ENCODE measurements at regions not wholly inside any gene's neighbourhood (a gene's known extent, or its start where the extent isn't known, plus 50 kb on each side); places are given as distances from the start of the nearest gene placed in this dataset.
"Not testable (repeated sequence)": the region's sequence is repeated elsewhere in the genome, so short reads cannot be mapped to it uniquely, and the experiment has no call there.

DNA sequence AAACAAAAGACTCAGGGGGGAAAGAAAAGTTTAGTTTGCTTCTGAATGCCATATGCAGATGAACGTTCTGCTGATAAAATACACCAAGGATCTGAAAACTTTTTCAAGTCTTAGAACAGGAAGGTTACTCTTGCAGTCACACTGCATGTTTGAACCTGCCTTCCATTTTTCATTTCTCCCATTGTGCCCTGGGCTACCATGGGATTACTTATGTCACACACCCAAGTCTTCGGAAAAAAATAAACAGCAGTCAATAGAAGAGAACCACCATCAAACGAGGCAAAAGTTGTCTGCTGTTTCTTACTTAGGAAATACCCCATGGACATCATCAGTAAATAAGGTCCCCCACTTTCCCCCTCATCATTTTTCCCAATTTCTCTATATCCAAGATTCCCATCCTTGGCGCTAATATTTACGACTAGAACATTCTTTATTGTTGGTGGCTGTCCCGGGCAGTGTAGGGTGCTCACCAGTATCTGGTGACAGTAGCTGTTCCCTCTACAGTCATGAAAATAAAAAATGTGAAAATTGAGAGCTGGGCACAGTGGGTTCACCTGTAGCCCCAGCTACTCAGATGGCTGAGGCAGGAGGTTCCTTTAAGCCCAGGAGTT, 202.5 kb downstream of the BCAS1 start:
- no peak for ATAC-seq (ENCODE audit: low FRiP score)
- H3K36me3 ChIP-seq (ENCODE audit: control insufficient read depth in 1 of 2, insufficient read depth in 2 of 2, low read length in 1 of 2) = no peaks in the 10 kb centered on the region
- no peak overlapping the region for H3K4me3 ChIP-seq (ENCODE audit: low read length in 2 of 2)
- DNase-seq = no peak
- H3K27me3 ChIP-seq (ENCODE audit: control insufficient read depth in 1 of 2, insufficient read depth in 2 of 2, low read length in 1 of 2) = no peaks in the 10 kb centered on the region
- no peaks in the 10 kb centered on the region for H3K9me3 ChIP-seq (ENCODE audit: control insufficient read depth, low read length)
- 77 to 82% methylated on average over 6 of the region's 6 CpGs for WGBS, 2 donors
- no peak overlapping the region for H3K27ac ChIP-seq (ENCODE audit: low read depth in 1 of 2, low read length in 2 of 2)
- no peaks in the 10 kb centered on the region for H3K4me1 ChIP-seq (ENCODE audit: control insufficient read depth in 1 of 2, insufficient read depth in 2 of 2, low read length in 2 of 2)
- intact Hi-C loops (cut with DNase I) = loop anchor here in 1 of 2 donors (10.0 kb wide), 1 partner anchor 93 kb away; no protein-coding TSS in a partner anchor

DNA sequence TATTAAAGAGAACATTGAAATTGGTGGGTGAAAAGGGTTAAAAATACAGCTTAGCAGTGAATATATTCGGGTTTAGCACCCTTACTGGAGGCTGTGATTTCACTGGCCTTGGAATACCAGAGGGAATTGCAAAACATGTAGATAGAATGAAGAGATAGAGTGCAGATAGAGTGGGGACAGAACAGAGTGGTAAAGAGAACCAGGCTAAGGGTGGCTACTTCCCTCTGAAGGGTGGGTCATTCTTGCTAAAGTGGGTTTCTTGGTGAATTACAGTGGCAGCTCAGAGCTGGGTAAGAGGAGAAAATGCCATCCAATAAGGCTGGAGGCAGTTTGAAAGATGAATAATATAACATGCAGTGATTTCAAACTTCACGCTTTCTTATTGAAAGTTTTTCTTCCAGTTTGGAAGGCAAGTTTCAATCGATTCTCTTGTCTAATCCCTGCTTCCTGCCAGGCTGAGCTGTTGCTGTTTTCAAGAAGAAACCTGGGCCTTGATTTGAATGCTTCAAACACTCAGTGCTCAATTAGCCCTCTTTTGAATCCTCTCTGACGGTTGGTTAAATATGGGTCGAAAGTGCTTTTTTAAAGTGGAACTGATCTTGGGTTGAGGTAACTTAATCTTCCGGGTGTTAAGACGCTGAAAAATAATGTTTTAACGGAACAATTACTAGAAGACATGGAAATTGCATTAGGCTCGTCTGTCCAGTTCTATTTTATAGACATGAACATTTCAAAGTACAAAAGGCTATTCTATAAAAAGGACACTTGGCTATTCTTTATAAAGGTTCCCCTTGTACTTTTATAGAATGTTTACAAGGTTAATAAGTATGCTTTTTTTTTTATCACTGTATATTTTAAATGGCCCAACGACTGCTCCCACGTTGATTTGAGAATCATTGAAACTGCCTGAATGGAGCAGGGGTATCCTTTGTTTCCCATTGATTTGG, 203.3 kb downstream of the BCAS1 start:
- DNase-seq (no peak), ATAC-seq (ENCODE audit: low FRiP score) (peak; percentile 66)
- Histone ChIP-seq H3K27me3 (ENCODE audit: control insufficient read depth in 1 of 2, insufficient read depth in 2 of 2, low read length in 1 of 2) (no peaks in the 10 kb centered on the region), H3K9me3 (ENCODE audit: control insufficient read depth, low read length) (no peaks in the 10 kb centered on the region), H3K36me3 (ENCODE audit: control insufficient read depth in 1 of 2, insufficient read depth in 2 of 2, low read length in 1 of 2) (no peaks in the 10 kb centered on the region), H3K27ac (ENCODE audit: low read depth in 1 of 2, low read length in 2 of 2) (no peak overlapping the region), H3K4me1 (ENCODE audit: control insufficient read depth in 1 of 2, insufficient read depth in 2 of 2, low read length in 2 of 2) (no peaks in the 10 kb centered on the region), H3K4me3 (ENCODE audit: low read length in 2 of 2) (no peak overlapping the region)
- 60 to 67% methylated on average over 11 of the region's 11 CpGs for WGBS, 2 donors
- intact Hi-C loops (cut with DNase I) = loop anchor here in 1 of 2 donors (10.0 kb wide), 1 partner anchor 92 kb away; no protein-coding TSS in a partner anchor

DNA sequence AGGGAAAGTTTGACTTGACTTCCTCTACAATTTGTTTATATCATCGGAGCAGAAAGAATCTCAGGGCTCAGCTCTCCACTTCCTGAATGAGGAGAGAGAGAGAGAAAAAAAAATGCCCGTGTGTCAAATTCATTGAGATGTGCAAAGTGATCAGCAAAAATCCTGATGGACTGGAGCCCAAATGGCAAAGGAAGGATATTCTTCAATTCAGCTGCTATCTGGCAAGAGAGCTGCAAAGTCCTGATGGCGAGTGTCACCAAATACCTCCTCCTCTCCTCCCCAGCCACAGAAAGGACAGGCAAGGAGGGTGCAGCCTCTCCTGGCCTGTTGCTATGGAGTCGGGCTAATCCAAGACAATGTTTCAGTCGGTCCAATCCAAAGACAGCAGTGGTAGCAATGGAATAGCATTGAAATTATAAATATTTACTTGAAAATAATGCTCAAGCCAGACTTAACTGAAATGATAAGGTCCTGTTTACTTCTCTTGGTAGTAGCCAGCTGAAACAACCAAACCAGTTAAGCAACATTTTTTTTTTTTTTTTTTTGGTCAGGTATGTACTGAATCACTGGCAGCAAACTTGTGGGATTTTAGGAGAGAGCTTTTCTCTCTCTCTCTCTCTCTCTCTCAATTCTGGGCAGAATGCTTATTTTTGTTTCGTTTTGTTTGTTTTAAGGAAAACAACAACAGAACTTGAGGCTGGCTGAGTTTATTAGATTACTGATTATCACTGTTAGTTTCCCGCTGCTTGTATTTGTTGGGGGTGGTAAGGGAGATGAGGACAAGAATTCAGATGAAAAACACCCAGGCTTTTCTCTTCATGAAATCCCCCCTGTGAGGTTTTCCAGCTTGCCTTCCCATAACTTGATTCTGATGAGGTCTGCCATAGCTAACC, 204.2 kb downstream of the BCAS1 start:
- no peaks in the 10 kb centered on the region for H3K9me3 ChIP-seq (ENCODE audit: control insufficient read depth, low read length)
- DNase-seq (no peak), ATAC-seq (ENCODE audit: low FRiP score) (no peak)
- no peak overlapping the region for H3K4me3 ChIP-seq (ENCODE audit: low read length in 2 of 2)
- intact Hi-C loops (cut with DNase I) = loop anchor here in 1 of 2 donors (10.0 kb wide), 1 partner anchor 91 kb away; no protein-coding TSS in a partner anchor
- no peaks in the 10 kb centered on the region for H3K4me1 ChIP-seq (ENCODE audit: control insufficient read depth in 1 of 2, insufficient read depth in 2 of 2, low read length in 2 of 2)
- H3K36me3 ChIP-seq (ENCODE audit: control insufficient read depth in 1 of 2, insufficient read depth in 2 of 2, low read length in 1 of 2) = no peaks in the 10 kb centered on the region
- no peaks in the 10 kb centered on the region for H3K27me3 ChIP-seq (ENCODE audit: control insufficient read depth in 1 of 2, insufficient read depth in 2 of 2, low read length in 1 of 2)
- 28 to 31% methylated on average over 7 of the region's 7 CpGs for WGBS, 2 donors
- no peak overlapping the region for H3K27ac ChIP-seq (ENCODE audit: low read depth in 1 of 2, low read length in 2 of 2)

DNA sequence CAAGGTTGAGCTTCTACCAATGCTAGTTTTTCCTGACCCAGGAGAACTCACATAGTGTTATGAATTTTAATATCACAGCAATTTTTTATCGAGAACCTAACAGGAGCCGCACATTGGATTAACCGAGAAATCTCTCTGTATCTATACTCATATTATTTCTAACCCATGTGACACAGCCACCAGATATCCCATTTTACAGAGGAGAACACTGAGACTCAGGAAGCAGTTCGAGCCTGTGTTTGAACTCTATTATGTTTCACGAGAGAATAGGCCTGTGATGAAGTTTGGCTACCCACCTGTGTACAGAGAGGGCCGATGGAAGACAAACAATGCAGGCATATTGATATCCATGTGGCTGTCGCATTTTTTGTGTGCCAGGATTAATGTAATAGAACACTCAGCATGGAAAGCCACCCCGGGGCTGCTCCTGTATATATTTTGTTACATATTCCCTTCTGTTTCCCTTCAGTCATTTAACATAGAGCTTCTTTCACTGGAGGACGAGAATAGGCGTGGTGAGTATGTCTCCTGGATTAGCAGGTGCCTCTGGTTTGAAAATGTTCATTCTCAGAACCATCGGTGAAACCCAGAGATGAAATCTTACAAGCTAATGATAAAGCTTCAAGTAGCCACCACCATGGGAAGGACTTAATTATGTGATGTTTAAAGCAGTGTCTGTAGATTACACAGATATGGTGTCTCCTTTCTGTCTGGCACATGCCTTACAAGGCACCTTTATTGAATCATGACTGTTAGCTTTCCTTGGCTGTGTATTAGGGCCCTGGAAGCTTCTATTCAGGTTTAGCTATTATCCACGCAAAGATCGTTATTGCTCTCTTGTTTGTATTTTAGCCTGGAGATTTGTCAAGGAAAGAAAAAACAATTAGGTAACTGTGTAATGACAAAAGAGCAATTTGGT, 205.4 kb downstream of the BCAS1 start:
- H3K4me3 ChIP-seq (ENCODE audit: low read length in 2 of 2) = not testable (repeated sequence)

DNA sequence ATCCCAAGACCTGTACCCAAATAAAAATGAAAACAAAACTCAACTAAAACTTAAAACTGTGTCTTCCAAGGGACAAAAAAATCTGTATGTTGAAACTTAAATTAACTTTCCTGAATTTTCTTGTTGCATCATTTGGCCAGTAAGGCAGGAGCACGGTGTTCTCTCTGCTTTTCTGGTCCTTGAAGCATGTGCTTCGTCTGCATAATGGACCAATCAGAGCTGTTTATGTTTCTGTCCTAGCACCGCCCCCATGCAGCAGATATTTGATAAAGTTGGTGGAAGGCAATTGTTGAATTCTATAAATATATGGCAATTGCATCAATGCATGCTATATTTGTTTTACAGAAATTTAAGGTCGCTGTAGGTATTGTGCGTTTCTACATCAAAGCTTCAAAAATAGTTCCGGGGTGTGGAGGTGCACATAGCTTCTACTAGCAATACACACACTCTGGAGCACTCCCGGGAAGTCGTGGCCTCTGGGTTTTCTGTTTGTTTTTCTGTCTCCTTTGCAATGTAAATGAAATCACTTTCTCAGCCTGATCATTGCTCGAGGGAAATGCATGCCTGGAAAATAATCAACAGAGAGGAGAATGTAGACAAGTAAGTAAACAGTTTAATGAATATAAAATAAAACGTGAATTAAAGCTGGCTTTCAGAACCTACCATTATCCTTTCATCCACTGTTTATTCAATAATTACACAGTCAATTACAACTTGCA, 206.3 kb downstream of the BCAS1 start:
- not testable (repeated sequence) for H3K4me1 ChIP-seq (ENCODE audit: control insufficient read depth in 1 of 2, insufficient read depth in 2 of 2, low read length in 2 of 2); ATAC-seq (ENCODE audit: low FRiP score); H3K27me3 ChIP-seq (ENCODE audit: control insufficient read depth in 1 of 2, insufficient read depth in 2 of 2, low read length in 1 of 2); H3K36me3 ChIP-seq (ENCODE audit: control insufficient read depth in 1 of 2, insufficient read depth in 2 of 2, low read length in 1 of 2); DNase-seq; H3K4me3 ChIP-seq (ENCODE audit: low read length in 2 of 2); H3K27ac ChIP-seq (ENCODE audit: low read depth in 1 of 2, low read length in 2 of 2); H3K9me3 ChIP-seq (ENCODE audit: control insufficient read depth, low read length)
- intact Hi-C loops (cut with DNase I) = loop anchor here in 1 of 2 donors (10.0 kb wide), 1 partner anchor 89 kb away; no protein-coding TSS in a partner anchor
- 49 to 62% methylated on average over 10 of the region's 10 CpGs for WGBS, 2 donors

More for the DNA sequence above, 205.4 kb downstream of the BCAS1 start:
- not testable (repeated sequence) for DNase-seq; H3K27ac ChIP-seq (ENCODE audit: low read depth in 1 of 2, low read length in 2 of 2); H3K27me3 ChIP-seq (ENCODE audit: control insufficient read depth in 1 of 2, insufficient read depth in 2 of 2, low read length in 1 of 2); ATAC-seq (ENCODE audit: low FRiP score); H3K36me3 ChIP-seq (ENCODE audit: control insufficient read depth in 1 of 2, insufficient read depth in 2 of 2, low read length in 1 of 2); H3K4me1 ChIP-seq (ENCODE audit: control insufficient read depth in 1 of 2, insufficient read depth in 2 of 2, low read length in 2 of 2); H3K9me3 ChIP-seq (ENCODE audit: control insufficient read depth, low read length)
- intact Hi-C loops (cut with DNase I) = loop anchor here in 1 of 2 donors (10.0 kb wide), 1 partner anchor 90 kb away; no protein-coding TSS in a partner anchor
- 84 to 85% methylated on average over 13 of the region's 13 CpGs for WGBS, 2 donors

DNA sequence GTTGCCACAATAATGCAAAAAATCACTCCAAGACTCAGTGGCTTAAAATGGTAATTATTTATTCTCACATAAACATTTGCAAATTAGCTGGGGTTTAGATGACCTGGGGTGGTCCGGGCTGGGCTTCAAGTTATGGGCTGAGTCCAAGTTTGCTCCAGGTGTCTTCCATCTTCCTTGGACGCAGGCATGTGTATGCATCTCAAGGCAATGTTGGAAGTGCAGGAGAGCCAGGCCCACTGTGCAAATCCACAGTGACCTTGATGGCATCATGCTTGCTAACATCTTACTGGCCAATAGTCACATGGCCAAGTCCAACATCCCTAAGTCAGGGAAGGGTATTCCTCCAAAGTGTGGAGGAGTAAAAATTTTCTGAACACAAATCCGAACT, 206.9 kb downstream of the BCAS1 start:
- H3K9me3 ChIP-seq (ENCODE audit: control insufficient read depth, low read length); H3K27ac ChIP-seq (ENCODE audit: low read depth in 1 of 2, low read length in 2 of 2); ATAC-seq (ENCODE audit: low FRiP score); DNase-seq; H3K4me3 ChIP-seq (ENCODE audit: low read length in 2 of 2); H3K4me1 ChIP-seq (ENCODE audit: control insufficient read depth in 1 of 2, insufficient read depth in 2 of 2, low read length in 2 of 2); H3K36me3 ChIP-seq (ENCODE audit: control insufficient read depth in 1 of 2, insufficient read depth in 2 of 2, low read length in 1 of 2); H3K27me3 ChIP-seq (ENCODE audit: control insufficient read depth in 1 of 2, insufficient read depth in 2 of 2, low read length in 1 of 2): not testable (repeated sequence)
- intact Hi-C loops (cut with DNase I) = loop anchor here in 1 of 2 donors (10.0 kb wide), 1 partner anchor 89 kb away; no protein-coding TSS in a partner anchor
- 83 to 93% methylated on average over 3 of the region's 3 CpGs for WGBS, 2 donors

DNA sequence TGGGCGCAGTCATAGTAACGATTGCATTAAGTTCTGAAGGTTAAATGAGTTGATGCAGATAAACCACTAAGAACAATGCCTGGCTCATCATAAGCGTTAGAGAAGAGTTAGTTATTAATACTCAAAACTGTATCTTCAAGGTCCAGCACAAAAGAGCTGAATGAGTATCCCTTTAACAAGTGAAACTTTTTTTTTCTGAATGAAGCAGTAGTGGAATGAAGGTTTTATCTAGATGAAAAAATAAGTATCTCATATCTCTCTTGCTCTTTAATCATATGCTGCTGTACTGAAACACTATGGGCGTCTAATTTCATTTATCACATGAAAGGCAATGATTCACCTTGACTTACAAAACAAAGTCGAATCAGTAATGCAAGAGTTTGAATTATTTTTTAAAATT, 207.4 kb downstream of the BCAS1 start:
- not testable (repeated sequence) for DNase-seq; H3K36me3 ChIP-seq (ENCODE audit: control insufficient read depth in 1 of 2, insufficient read depth in 2 of 2, low read length in 1 of 2); ATAC-seq (ENCODE audit: low FRiP score); H3K4me3 ChIP-seq (ENCODE audit: low read length in 2 of 2); H3K4me1 ChIP-seq (ENCODE audit: control insufficient read depth in 1 of 2, insufficient read depth in 2 of 2, low read length in 2 of 2); H3K27ac ChIP-seq (ENCODE audit: low read depth in 1 of 2, low read length in 2 of 2); H3K27me3 ChIP-seq (ENCODE audit: control insufficient read depth in 1 of 2, insufficient read depth in 2 of 2, low read length in 1 of 2); H3K9me3 ChIP-seq (ENCODE audit: control insufficient read depth, low read length)
- intact Hi-C loops (cut with DNase I) = loop anchor here in 1 of 2 donors (10.0 kb wide), 1 partner anchor 88 kb away; no protein-coding TSS in a partner anchor
- 93 to 94% methylated on average over 5 of the region's 5 CpGs for WGBS, 2 donors

Data from aorta (tissue), 5 donors.